ENCODE measurements at regions not wholly inside any gene's neighbourhood (a gene's known extent, or its start where the extent isn't known, plus 50 kb on each side); places are given as distances from the start of the nearest gene placed in this dataset.

GRCh38 chr6:157770946-157771345 is 52.1 kb upstream of the SNX9 start:
- Mint-ChIP-seq H3K27ac (no peak overlapping the region), H3K27me3 (peaks cover 5% of the 10 kb centered on the region), H3K4me1 (peaks cover 46% of the 10 kb centered on the region), H3K36me3 (peaks cover 10% of the 10 kb centered on the region), H3K4me3 (no peak overlapping the region), H3K9me3 (no peaks in the 10 kb centered on the region)
- no peak for DNase-seq (ENCODE audit: low spot score in 2 of 2)
- no peak for ATAC-seq (ENCODE audit: low read depth)

GRCh38 chr6:157772820-157773219 is 50.2 kb upstream of the SNX9 start:
- Mint-ChIP-seq H3K4me3 (no peak overlapping the region), H3K4me1 (peaks cover 33% of the 10 kb centered on the region), H3K9me3 (no peaks in the 10 kb centered on the region), H3K27ac (peak overlapping the region; percentile 78), H3K36me3 (peaks cover 10% of the 10 kb centered on the region), H3K27me3 (peaks cover 5% of the 10 kb centered on the region)
- ATAC-seq (ENCODE audit: low read depth) (no peak), DNase-seq (ENCODE audit: low spot score in 2 of 2) (no peak)

Measured in memory B cell (primary cell).